ENCODE measurements at regions not wholly inside any gene's neighbourhood (a gene's known extent, or its start where the extent isn't known, plus 50 kb on each side); places are given as distances from the start of the nearest gene placed in this dataset.

GRCh38 chr6:164838068-164838615 is 471.3 kb downstream of the C6orf118 start:
- DNase-seq (ENCODE audit: low read depth): no peak

- DNase-seq (ENCODE audit: low read depth): no peak
These were observed 472.9 kb downstream of the C6orf118 start for GRCh38 chr6:164836486-164836885.

GRCh38 chr6:164832410-164832809 is 477.0 kb downstream of the C6orf118 start:
- no peak for DNase-seq (ENCODE audit: low read depth)

GRCh38 chr6:164827537-164827936 is 481.9 kb downstream of the C6orf118 start:
- no peak for DNase-seq (ENCODE audit: low read depth)

- no peak for DNase-seq (ENCODE audit: low read depth)
These were observed 482.5 kb downstream of the C6orf118 start for GRCh38 chr6:164826831-164827468.

- no peak for DNase-seq (ENCODE audit: low read depth)
These were observed 484.0 kb downstream of the C6orf118 start for GRCh38 chr6:164825386-164825785.

- DNase-seq (ENCODE audit: low read depth): no peak
These were observed 491.7 kb downstream of the C6orf118 start for GRCh38 chr6:164817662-164818061.

GRCh38 chr6:164812706-164813105 is 496.7 kb downstream of the C6orf118 start:
- DNase-seq (ENCODE audit: low read depth): no peak

- no peak for DNase-seq (ENCODE audit: low read depth)
These were observed 502.3 kb downstream of the C6orf118 start for GRCh38 chr6:164807125-164807524.

GRCh38 chr6:164795056-164795815 is 514.2 kb downstream of the C6orf118 start:
- no peak for DNase-seq (ENCODE audit: low read depth)

- no peak for DNase-seq (ENCODE audit: low read depth)
These were observed 516.7 kb downstream of the C6orf118 start for GRCh38 chr6:164792666-164793065.

GRCh38 chr6:164791498-164791897 is 517.9 kb downstream of the C6orf118 start:
- DNase-seq (ENCODE audit: low read depth): no peak

- DNase-seq (ENCODE audit: low read depth): no peak
These were observed 545.6 kb downstream of the C6orf118 start for GRCh38 chr6:164763788-164764187.

- DNase-seq (ENCODE audit: low read depth): no peak
These were observed 552.0 kb downstream of the C6orf118 start for GRCh38 chr6:164757451-164757850.

GRCh38 chr6:164756723-164757122 is 552.7 kb downstream of the C6orf118 start:
- DNase-seq (ENCODE audit: low read depth): no peak

GRCh38 chr6:164756142-164756541 is 553.3 kb downstream of the C6orf118 start:
- DNase-seq (ENCODE audit: low read depth): no peak

- DNase-seq (ENCODE audit: low read depth): no peak
These were observed 555.9 kb downstream of the C6orf118 start for GRCh38 chr6:164753517-164753916.

- no peak for DNase-seq (ENCODE audit: low read depth)
These were observed 558.0 kb downstream of the C6orf118 start for GRCh38 chr6:164751395-164751794.

- DNase-seq (ENCODE audit: low read depth): no peak
These were observed 559.3 kb downstream of the C6orf118 start for GRCh38 chr6:164750128-164750527.

GRCh38 chr6:164749221-164750064 is 560.0 kb downstream of the C6orf118 start:
- DNase-seq (ENCODE audit: low read depth): no peak

- DNase-seq (ENCODE audit: low read depth): no peak
These were observed 565.1 kb downstream of the C6orf118 start for GRCh38 chr6:164744301-164744700.

GRCh38 chr6:164741938-164742451 is 567.4 kb downstream of the C6orf118 start:
- no peak for DNase-seq (ENCODE audit: low read depth)

Data from Daoy (cell line).